Osteocyte (in vitro differentiated cells): ENCODE measurements at regions not wholly inside any gene's neighbourhood (a gene's known extent, or its start where the extent isn't known, plus 50 kb on each side); places are given as distances from the start of the nearest gene placed in this dataset.

Source experiments
- DNase-seq: peaks from one replicate; pipeline ENCODE4 v3.0.0; 2021; ENCODE audit warnings: mixed read lengths; ENCODE audit not compliant: unreplicated experiment; ENCODE audit errors: extremely low spot score
- H3K27ac Mint-ChIP-seq: one replicate; pipeline ENCODE4 v1.8.0; 2021; ENCODE audit warnings: mild to moderate bottlenecking, mixed read lengths; ENCODE audit not compliant: unreplicated experiment
- H3K27me3 Mint-ChIP-seq: one replicate; pipeline ENCODE4 v1.8.0; 2021; ENCODE audit warnings: mixed read lengths; ENCODE audit not compliant: unreplicated experiment
- H3K36me3 Mint-ChIP-seq: one replicate; pipeline ENCODE4 v1.8.0; 2021; ENCODE audit warnings: mixed read lengths; ENCODE audit not compliant: unreplicated experiment
- H3K4me1 Mint-ChIP-seq: one replicate; pipeline ENCODE4 v1.8.0; 2021; ENCODE audit warnings: mixed read lengths; ENCODE audit not compliant: unreplicated experiment
- H3K4me3 Mint-ChIP-seq: one replicate; pipeline ENCODE4 v1.8.0; 2021; ENCODE audit warnings: mild to moderate bottlenecking, moderate library complexity, mixed read lengths; ENCODE audit not compliant: unreplicated experiment
- H3K9me3 Mint-ChIP-seq: one replicate; pipeline ENCODE4 v1.8.0; 2021; ENCODE audit warnings: mixed read lengths; ENCODE audit not compliant: unreplicated experiment
- CTCF ChIP-seq: fragments of 200-600 bp; sonication (generic); IDR thresholded peaks from 2 replicates; pipeline ENCODE4 v1.5.0; 2021; ENCODE audit warnings: antibody characterized with exemption, mild to moderate bottlenecking, moderate library complexity

- no peaks in the 10 kb centered on the region for H3K9me3 Mint-ChIP-seq
- no peak overlapping the region for H3K4me3 Mint-ChIP-seq
Measured at GRCh38 chr4:114364857-114365256, 233.8 kb upstream of the UGT8 start.

GRCh38 chr4:114365591-114365990, 233.0 kb upstream of the UGT8 start:
- no peaks in the 10 kb centered on the region for H3K27me3 Mint-ChIP-seq
- no peaks in the 10 kb centered on the region for H3K9me3 Mint-ChIP-seq
- peaks cover 48% of the 10 kb centered on the region for H3K4me1 Mint-ChIP-seq
- DNase-seq = no peak
- H3K4me3 Mint-ChIP-seq = no peak overlapping the region
- H3K27ac Mint-ChIP-seq = peak overlapping the region; percentile 56
- H3K36me3 Mint-ChIP-seq = no peaks in the 10 kb centered on the region
- TF ChIP-seq CTCF = no peak

More at GRCh38 chr4:114364857-114365256, 233.8 kb upstream of the UGT8 start:
- no peak for DNase-seq
- Mint-ChIP-seq H3K27me3 (no peaks in the 10 kb centered on the region), H3K36me3 (no peaks in the 10 kb centered on the region), H3K4me1 (peaks cover 55% of the 10 kb centered on the region), H3K27ac (peak overlapping the region; percentile 90)
- no peak for TF ChIP-seq CTCF

GRCh38 chr4:114366368-114366767, 232.2 kb upstream of the UGT8 start:
- peak overlapping the region; percentile 72 for H3K27ac Mint-ChIP-seq
- no peak for DNase-seq
- no peaks in the 10 kb centered on the region for H3K9me3 Mint-ChIP-seq
- no peak overlapping the region for H3K4me3 Mint-ChIP-seq
- H3K36me3 Mint-ChIP-seq = no peaks in the 10 kb centered on the region
- no peak for TF ChIP-seq CTCF
- H3K27me3 Mint-ChIP-seq = no peaks in the 10 kb centered on the region
- H3K4me1 Mint-ChIP-seq = peaks cover 42% of the 10 kb centered on the region

- no peaks in the 10 kb centered on the region for H3K9me3 Mint-ChIP-seq
- no peak for TF ChIP-seq CTCF
- peaks cover 32% of the 10 kb centered on the region for H3K4me1 Mint-ChIP-seq
- H3K4me3 Mint-ChIP-seq = no peak overlapping the region
- H3K27me3 Mint-ChIP-seq = no peaks in the 10 kb centered on the region
- no peak overlapping the region for H3K27ac Mint-ChIP-seq
- no peak for DNase-seq
- no peaks in the 10 kb centered on the region for H3K36me3 Mint-ChIP-seq
Measured at GRCh38 chr4:114368751-114369150, 229.9 kb upstream of the UGT8 start.

- H3K27me3 Mint-ChIP-seq = no peaks in the 10 kb centered on the region
- H3K9me3 Mint-ChIP-seq = no peaks in the 10 kb centered on the region
- H3K4me1 Mint-ChIP-seq = peaks cover 5% of the 10 kb centered on the region
- TF ChIP-seq CTCF = no peak
- DNase-seq = no peak
- H3K36me3 Mint-ChIP-seq = no peaks in the 10 kb centered on the region
- H3K27ac Mint-ChIP-seq = no peak overlapping the region
- H3K4me3 Mint-ChIP-seq = no peak overlapping the region
Measured at GRCh38 chr4:114373508-114373907, 225.1 kb upstream of the UGT8 start.
